Skeletal muscle tissue (tissue), 3 donors: ENCODE measurements at regions not wholly inside any gene's neighbourhood (a gene's known extent, or its start where the extent isn't known, plus 50 kb on each side); places are given as distances from the start of the nearest gene placed in this dataset.

Source experiments
- H3K27ac ChIP-seq: one replicate; pipeline ENCODE4 v1.7.0; 2013; ENCODE audit warnings: mild to moderate bottlenecking, low read depth, low read length, inconsistent platforms
- H3K27me3 ChIP-seq, 3 donors: one replicate each; pipeline ENCODE4 v1.7.0; 2013; ENCODE audit warnings: low read length in 3 of 3; ENCODE audit not compliant: control insufficient read depth in 3 of 3, insufficient read depth in 3 of 3
- H3K36me3 ChIP-seq, 3 donors: one replicate each; pipeline ENCODE4 v1.7.0; 2013; ENCODE audit warnings: low read length in 3 of 3; ENCODE audit not compliant: control insufficient read depth in 3 of 3, insufficient read depth in 3 of 3
- H3K4me1 ChIP-seq, 3 donors: one replicate each; pipeline ENCODE4 v1.7.0; 2013; ENCODE audit warnings: low read length in 3 of 3, mild to moderate bottlenecking in 3 of 3; ENCODE audit not compliant: control insufficient read depth in 3 of 3, insufficient read depth in 3 of 3
- H3K4me3 ChIP-seq, 3 donors: one replicate each; pipeline ENCODE4 v1.7.0; 2013; ENCODE audit warnings: low read length in 3 of 3
- H3K9ac ChIP-seq, 3 donors: one replicate each; pipeline ENCODE4 v1.7.0; 2013; ENCODE audit warnings: low read length in 3 of 3, mild to moderate bottlenecking in 3 of 3, moderate library complexity in 2 of 3, low read depth in 1 of 3
- H3K9me3 ChIP-seq, 3 donors: one replicate each; pipeline ENCODE4 v1.7.0; 2013; ENCODE audit warnings: low read length in 3 of 3; ENCODE audit not compliant: control insufficient read depth in 3 of 3
- donor health status: Osteomylitis.

GRCh38 chr17:63189082-63189481 lies 223.0 kb downstream of the TANC2 start:
- H3K4me3 ChIP-seq: no peak overlapping the region
- no peaks in the 10 kb centered on the region for H3K36me3 ChIP-seq
- no peaks in the 10 kb centered on the region for H3K9me3 ChIP-seq
- no peak overlapping the region for H3K27ac ChIP-seq
- H3K4me1 ChIP-seq: no peaks in the 10 kb centered on the region
- H3K9ac ChIP-seq: no peak overlapping the region
- no peaks in the 10 kb centered on the region for H3K27me3 ChIP-seq

GRCh38 chr17:63189930-63190329 lies 223.9 kb downstream of the TANC2 start:
- no peak overlapping the region for H3K27ac ChIP-seq
- no peaks in the 10 kb centered on the region for H3K27me3 ChIP-seq

GRCh38 chr17:63190821-63191370 lies 224.9 kb downstream of the TANC2 start:
- H3K4me3 ChIP-seq: no peak overlapping the region
- no peaks in the 10 kb centered on the region for H3K9me3 ChIP-seq
- H3K4me1 ChIP-seq: no peaks in the 10 kb centered on the region
- no peak overlapping the region for H3K9ac ChIP-seq
- no peaks in the 10 kb centered on the region for H3K36me3 ChIP-seq
- no peak overlapping the region for H3K27ac ChIP-seq
- H3K27me3 ChIP-seq: no peaks in the 10 kb centered on the region

More at GRCh38 chr17:63189930-63190329, 223.9 kb downstream of the TANC2 start:
- no peak overlapping the region for H3K4me3 ChIP-seq
- no peaks in the 10 kb centered on the region for H3K36me3 ChIP-seq
- no peaks in the 10 kb centered on the region for H3K4me1 ChIP-seq
- H3K9me3 ChIP-seq: no peaks in the 10 kb centered on the region
- no peak overlapping the region for H3K9ac ChIP-seq

GRCh38 chr17:63191610-63192009 lies 225.6 kb downstream of the TANC2 start:
- Histone ChIP-seq H3K4me3 (no peak overlapping the region), H3K9ac (no peak overlapping the region), H3K27ac (no peak overlapping the region), H3K9me3 (no peaks in the 10 kb centered on the region), H3K36me3 (no peaks in the 10 kb centered on the region), H3K27me3 (no peaks in the 10 kb centered on the region), H3K4me1 (no peaks in the 10 kb centered on the region)

- H3K9me3 ChIP-seq: no peaks in the 10 kb centered on the region
- H3K9ac ChIP-seq: no peak overlapping the region
- H3K4me3 ChIP-seq: no peak overlapping the region
- no peak overlapping the region for H3K27ac ChIP-seq
- H3K27me3 ChIP-seq: no peaks in the 10 kb centered on the region
- H3K36me3 ChIP-seq: no peaks in the 10 kb centered on the region
- no peaks in the 10 kb centered on the region for H3K4me1 ChIP-seq
Measured at GRCh38 chr17:63193827-63194226, 227.8 kb downstream of the TANC2 start.

- Histone ChIP-seq H3K27me3 (no peaks in the 10 kb centered on the region), H3K27ac (no peak overlapping the region), H3K9me3 (no peaks in the 10 kb centered on the region), H3K9ac (no peak overlapping the region), H3K4me3 (no peak overlapping the region), H3K36me3 (no peaks in the 10 kb centered on the region), H3K4me1 (no peaks in the 10 kb centered on the region)
Measured at GRCh38 chr17:63196772-63197335, 230.8 kb downstream of the TANC2 start.

- Histone ChIP-seq H3K27me3 (no peaks in the 10 kb centered on the region), H3K9ac (no peak overlapping the region), H3K4me3 (no peak overlapping the region), H3K36me3 (no peaks in the 10 kb centered on the region), H3K4me1 (no peaks in the 10 kb centered on the region), H3K27ac (no peak overlapping the region), H3K9me3 (peaks cover 0 to 5% (median 4%) of the 10 kb centered on the region in 3 donors)
Measured at GRCh38 chr17:63203652-63204051, 237.6 kb downstream of the TANC2 start.

- Histone ChIP-seq H3K9ac (no peak overlapping the region), H3K36me3 (no peaks in the 10 kb centered on the region), H3K4me3 (no peak overlapping the region), H3K27ac (no peak overlapping the region), H3K9me3 (no peaks in the 10 kb centered on the region), H3K4me1 (no peaks in the 10 kb centered on the region), H3K27me3 (no peaks in the 10 kb centered on the region)
Measured at GRCh38 chr17:63221939-63222338, 224.2 kb downstream of the CYB561 start.

- no peaks in the 10 kb centered on the region for H3K9me3 ChIP-seq
- no peaks in the 10 kb centered on the region for H3K27me3 ChIP-seq
- no peak overlapping the region for H3K27ac ChIP-seq
- no peak overlapping the region for H3K4me3 ChIP-seq
- no peaks in the 10 kb centered on the region for H3K4me1 ChIP-seq
- H3K36me3 ChIP-seq: no peaks in the 10 kb centered on the region
- H3K9ac ChIP-seq: no peak overlapping the region
Measured at GRCh38 chr17:63222655-63223054, 223.5 kb downstream of the CYB561 start.

- Histone ChIP-seq H3K27ac (no peak overlapping the region), H3K36me3 (no peaks in the 10 kb centered on the region), H3K4me1 (no peaks in the 10 kb centered on the region), H3K27me3 (no peaks in the 10 kb centered on the region), H3K9me3 (no peaks in the 10 kb centered on the region), H3K9ac (no peak overlapping the region), H3K4me3 (no peak overlapping the region)
Measured at GRCh38 chr17:63223212-63223911, 222.7 kb downstream of the CYB561 start.
